Esophagus muscularis mucosa (tissue), 4 donors: ENCODE measurements at regions not wholly inside any gene's neighbourhood (a gene's known extent, or its start where the extent isn't known, plus 50 kb on each side); places are given as distances from the start of the nearest gene placed in this dataset.

Experiments
- DNase-seq: peaks from one replicate; pipeline ENCODE4 v3.0.0-alpha.2; 2017; ENCODE audit errors: extremely low spot score
- H3K27ac ChIP-seq, 4 donors: fragments of 200-600 bp; sonication (generic); replicated peaks in 1 of 4; 1 replicate in 3 of 4; 2 replicates in 1 of 4; pipeline ENCODE4 v1.5.1; 2016 to 2019; ENCODE audit warnings: mild to moderate bottlenecking in 1 of 4
- H3K27me3 ChIP-seq, 4 donors: fragments of 200-600 bp; sonication (generic); one replicate each; pipeline versions ENCODE4 v1.5.1 to v1.6.0; 2016 to 2019
- H3K36me3 ChIP-seq, 4 donors: fragments of 200-600 bp; sonication (generic); one replicate each; pipeline ENCODE4 v1.5.1; 2016 to 2019
- H3K4me1 ChIP-seq, 4 donors: fragments of 200-600 bp; sonication (generic); one replicate each; pipeline ENCODE4 v1.5.1; 2016 to 2019
- H3K4me3 ChIP-seq, 4 donors: fragments of 200-600 bp; sonication (generic); 1 replicate in 2 of 4; 2 replicates in 2 of 4; pipeline ENCODE4 v1.5.1; 2016 to 2019; ENCODE audit warnings: mild to moderate bottlenecking in 4 of 4, moderate library complexity in 1 of 4
- H3K9me3 ChIP-seq, 4 donors: fragments of 200-600 bp; sonication (generic); 1 replicate in 3 of 4; 2 replicates in 1 of 4; pipeline ENCODE4 v1.5.1; 2016 to 2019
- EP300 ChIP-seq: sonication (generic); formaldehyde crosslinking; IDR thresholded peaks from one replicate; pipeline ENCODE4 v1.6.1; 2017; ENCODE audit warnings: antibody characterized with exemption
- POLR2A ChIP-seq: fragments of 450-650 bp; IDR thresholded peaks from one replicate; pipeline ENCODE4 v1.6.1; 2017; ENCODE audit warnings: antibody characterized with exemption, moderate library complexity, mild to moderate bottlenecking, low read depth
- POLR2AphosphoS5 ChIP-seq, 2 donors: sonication (generic); formaldehyde crosslinking; IDR thresholded peaks; one replicate each; pipeline ENCODE4 v1.6.1; 2017; ENCODE audit warnings: antibody characterized with exemption in 2 of 2
- WGBS: methylation state at CpG from one replicate; pipeline ENCODE4 v1.1.5; 2018; 5-methylcytosine and 5-hydroxymethylcytosine counted together
- intact Hi-C: fragments of 100-400 bp; cut with DNase I; formaldehyde crosslinking; loops from one replicate; pipeline ENCODE4 v1.15.1; 2023
- TF ChIP-seq, protein P1 (sequence below), 3 experiments: fragments of 200-600 bp in 2 of 3; fragments of 450-650 bp in 1 of 3; sonication (generic) in 2 of 3; IDR thresholded peaks; one replicate each; pipeline ENCODE4 v1.5.1; 2017 to 2019; ENCODE audit warnings: antibody characterized with exemption in 3 of 3, mild to moderate bottlenecking in 2 of 3, moderate library complexity in 1 of 3

DNA sequence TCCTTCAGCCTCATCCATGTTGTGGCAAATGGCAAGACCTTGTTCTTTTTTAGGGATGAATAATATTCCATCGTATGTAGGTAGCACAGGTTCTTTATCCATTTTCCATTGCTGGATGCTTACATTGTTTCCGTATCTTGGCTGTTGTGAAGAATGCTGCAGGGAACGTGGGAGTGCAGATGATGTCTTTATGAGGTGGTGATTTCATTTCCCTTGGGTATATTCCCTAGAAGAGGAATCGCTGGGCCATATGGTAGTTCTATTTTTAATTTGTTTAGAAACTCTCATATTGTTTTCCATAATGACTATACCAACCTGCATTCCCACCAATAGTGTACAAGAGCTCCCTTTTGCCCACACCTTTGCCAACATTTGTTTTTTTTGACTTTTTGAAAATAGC, 186.3 kb upstream of the TMTC4 start:
- H3K27me3 ChIP-seq = no peaks in the 10 kb centered on the region
- DNase-seq = no peak
- TF ChIP-seq, protein P1, sequence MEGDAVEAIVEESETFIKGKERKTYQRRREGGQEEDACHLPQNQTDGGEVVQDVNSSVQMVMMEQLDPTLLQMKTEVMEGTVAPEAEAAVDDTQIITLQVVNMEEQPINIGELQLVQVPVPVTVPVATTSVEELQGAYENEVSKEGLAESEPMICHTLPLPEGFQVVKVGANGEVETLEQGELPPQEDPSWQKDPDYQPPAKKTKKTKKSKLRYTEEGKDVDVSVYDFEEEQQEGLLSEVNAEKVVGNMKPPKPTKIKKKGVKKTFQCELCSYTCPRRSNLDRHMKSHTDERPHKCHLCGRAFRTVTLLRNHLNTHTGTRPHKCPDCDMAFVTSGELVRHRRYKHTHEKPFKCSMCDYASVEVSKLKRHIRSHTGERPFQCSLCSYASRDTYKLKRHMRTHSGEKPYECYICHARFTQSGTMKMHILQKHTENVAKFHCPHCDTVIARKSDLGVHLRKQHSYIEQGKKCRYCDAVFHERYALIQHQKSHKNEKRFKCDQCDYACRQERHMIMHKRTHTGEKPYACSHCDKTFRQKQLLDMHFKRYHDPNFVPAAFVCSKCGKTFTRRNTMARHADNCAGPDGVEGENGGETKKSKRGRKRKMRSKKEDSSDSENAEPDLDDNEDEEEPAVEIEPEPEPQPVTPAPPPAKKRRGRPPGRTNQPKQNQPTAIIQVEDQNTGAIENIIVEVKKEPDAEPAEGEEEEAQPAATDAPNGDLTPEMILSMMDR (IDR thresholded peaks at IDR 0.05) = no peak
- no peak for TF ChIP-seq POLR2AphosphoS5 (IDR thresholded peaks at IDR 0.05)
- TF ChIP-seq EP300 = no peak
- no peak for TF ChIP-seq POLR2A
- 81% methylated on average over 4 of the region's 4 CpGs for WGBS
- no peak overlapping the region for H3K27ac ChIP-seq
- H3K36me3 ChIP-seq = no peaks in the 10 kb centered on the region
- H3K4me3 ChIP-seq = no peak overlapping the region
- peaks cover 0 to 5% (median 0%) of the 10 kb centered on the region in 4 donors for H3K9me3 ChIP-seq
- intact Hi-C loops = no loop called here
- H3K4me1 ChIP-seq = no peaks in the 10 kb centered on the region

DNA sequence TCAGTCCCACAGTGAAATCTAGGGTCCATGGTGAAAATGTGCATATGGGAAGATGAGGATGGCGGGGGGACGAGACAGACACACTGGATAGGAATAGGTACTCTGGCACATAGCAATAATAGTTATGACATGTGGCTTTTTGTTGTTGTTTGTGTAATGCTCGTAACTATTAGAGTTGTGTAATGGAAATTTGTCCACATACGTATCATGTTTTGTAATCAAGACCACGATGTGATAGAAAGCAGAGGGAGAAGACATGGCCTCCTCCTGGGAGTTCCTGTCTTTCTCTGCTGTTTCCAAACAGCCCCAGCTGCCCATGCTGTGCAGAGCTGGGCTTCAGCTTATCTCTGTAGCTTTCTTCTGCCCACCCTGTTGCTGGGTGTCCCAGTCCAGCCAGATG, 185.3 kb upstream of the TMTC4 start:
- no peak overlapping the region for H3K4me3 ChIP-seq
- H3K27me3 ChIP-seq = no peaks in the 10 kb centered on the region
- TF ChIP-seq POLR2A (no peak), POLR2AphosphoS5 (IDR thresholded peaks at IDR 0.05) (no peak), EP300 (no peak)
- TF ChIP-seq, protein P1 (IDR thresholded peaks at IDR 0.05) = no peak
- H3K27ac ChIP-seq = no peak overlapping the region
- H3K4me1 ChIP-seq = no peaks in the 10 kb centered on the region
- no peaks in the 10 kb centered on the region for H3K9me3 ChIP-seq
- no peaks in the 10 kb centered on the region for H3K36me3 ChIP-seq
- intact Hi-C loops = no loop called here
- no peak for DNase-seq
- WGBS = 87% methylated on average over 5 of the region's 5 CpGs

DNA sequence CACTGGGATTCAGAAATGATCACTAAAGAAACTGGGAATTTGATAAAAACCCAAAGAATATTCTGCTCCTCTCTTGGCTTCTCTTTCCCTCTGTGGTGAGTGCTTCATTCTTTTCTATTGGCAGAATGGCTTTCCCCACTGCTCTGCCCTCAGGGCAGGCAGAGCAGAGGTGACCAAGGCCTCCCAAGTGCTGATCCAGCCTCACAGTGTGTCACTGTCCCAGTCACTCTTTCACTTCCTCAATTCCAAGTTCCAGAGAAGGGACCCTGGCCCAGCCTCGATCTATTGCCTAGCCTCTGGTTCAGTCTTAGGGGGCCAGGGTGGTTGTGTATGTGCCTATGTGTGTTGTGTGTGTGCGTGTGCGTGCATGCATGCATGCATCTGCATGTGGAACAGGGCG, 180.6 kb upstream of the TMTC4 start:
- H3K27me3 ChIP-seq = no peaks in the 10 kb centered on the region
- WGBS = 91% methylated on average over 4 of the region's 4 CpGs
- intact Hi-C loops = no loop called here
- no peak for DNase-seq
- H3K4me1 ChIP-seq = no peaks in the 10 kb centered on the region
- H3K9me3 ChIP-seq = no peaks in the 10 kb centered on the region
- no peak for TF ChIP-seq POLR2A
- TF ChIP-seq, protein P1 (IDR thresholded peaks at IDR 0.05) = no peak
- no peak for TF ChIP-seq EP300
- TF ChIP-seq POLR2AphosphoS5 (IDR thresholded peaks at IDR 0.05) = no peak
- no peaks in the 10 kb centered on the region for H3K36me3 ChIP-seq
- H3K4me3 ChIP-seq = no peak overlapping the region
- no peak overlapping the region for H3K27ac ChIP-seq

DNA sequence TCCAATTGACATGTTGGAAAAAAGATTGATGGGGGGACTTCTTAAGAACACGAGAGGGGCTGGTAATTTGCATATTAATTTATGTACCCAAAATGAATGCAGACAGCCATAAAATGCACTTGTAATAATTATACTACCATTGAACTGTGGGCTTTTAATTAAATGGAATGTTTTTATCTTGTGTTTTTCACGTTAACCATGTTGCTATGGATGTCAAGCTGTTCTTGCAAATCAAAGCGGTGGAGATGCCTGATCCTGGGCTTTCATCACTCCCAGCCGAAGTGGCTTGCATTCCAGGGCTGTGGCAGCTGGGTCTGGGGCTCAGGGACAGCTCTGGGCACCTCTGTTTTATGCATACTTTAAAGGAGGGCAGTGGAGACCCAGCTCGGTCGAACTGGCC, 179.4 kb upstream of the TMTC4 start:
- Histone ChIP-seq H3K27me3 (no peaks in the 10 kb centered on the region), H3K9me3 (no peaks in the 10 kb centered on the region), H3K27ac (no peak overlapping the region), H3K4me3 (no peak overlapping the region), H3K4me1 (no peaks in the 10 kb centered on the region), H3K36me3 (no peaks in the 10 kb centered on the region)
- TF ChIP-seq POLR2A (no peak), EP300 (no peak)
- TF ChIP-seq, protein P1 (IDR thresholded peaks at IDR 0.05) = no peak
- WGBS = 37% methylated on average over 6 of the region's 6 CpGs
- intact Hi-C loops = no loop called here
- DNase-seq = no peak

DNA sequence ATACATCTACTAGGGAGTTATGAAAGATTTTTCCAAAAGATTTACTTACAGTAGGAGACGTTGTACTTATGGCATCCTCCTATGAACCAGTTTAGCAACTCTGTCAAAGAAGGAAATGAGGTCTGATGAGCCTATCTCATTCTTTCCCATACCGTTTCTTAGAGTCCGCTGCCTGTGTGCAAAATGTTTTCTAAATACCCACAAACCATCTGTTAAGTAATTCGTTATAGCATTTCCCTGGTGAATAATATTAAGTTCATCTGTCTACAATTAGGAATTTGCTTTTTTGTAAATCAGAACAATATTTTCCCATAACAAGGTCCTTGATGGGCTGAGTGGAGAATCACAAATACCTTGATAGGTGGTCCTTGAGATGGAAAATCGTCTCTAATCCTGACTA, 178.8 kb upstream of the TMTC4 start:
- WGBS = 73% methylated on average over 5 of the region's 5 CpGs
- no peaks in the 10 kb centered on the region for H3K9me3 ChIP-seq
- H3K4me1 ChIP-seq = no peaks in the 10 kb centered on the region
- TF ChIP-seq POLR2AphosphoS5 (IDR thresholded peaks at IDR 0.05) (no peak), EP300 (no peak), POLR2A (no peak)
- TF ChIP-seq, protein P1 (IDR thresholded peaks at IDR 0.05) = no peak
- intact Hi-C loops = no loop called here
- H3K4me3 ChIP-seq = no peak overlapping the region
- no peaks in the 10 kb centered on the region for H3K36me3 ChIP-seq
- H3K27me3 ChIP-seq = no peaks in the 10 kb centered on the region
- no peak for DNase-seq
- no peak overlapping the region for H3K27ac ChIP-seq
